Ovary (tissue), 3 donors: ENCODE measurements at regions not wholly inside any gene's neighbourhood (a gene's known extent, or its start where the extent isn't known, plus 50 kb on each side); places are given as distances from the start of the nearest gene placed in this dataset.

Source experiments
- CTCF ChIP-seq, 3 donors: fragments of 450-650 bp in 2 of 3; fragments of 200-600 bp in 1 of 3; IDR thresholded peaks; one replicate each; pipeline versions ENCODE4 v1.5.1 to v1.8.0; 2016 to 2022; ENCODE audit warnings: antibody characterized with exemption in 3 of 3, mild to moderate bottlenecking in 1 of 3
- EP300 ChIP-seq: sonication (generic); formaldehyde crosslinking; IDR thresholded peaks from one replicate; pipeline ENCODE4 v1.6.1; 2017; ENCODE audit warnings: antibody characterized with exemption
- donor health status: DM: no; HTN: no; CAD: no.

GRCh38 chr21:41638201-41638790, 128.6 kb downstream of the RIPK4 start:
- no peak for TF ChIP-seq CTCF (IDR thresholded peaks at IDR 0.05)
- no peak for TF ChIP-seq EP300
